ENCODE measurements at regions not wholly inside any gene's neighbourhood (a gene's known extent, or its start where the extent isn't known, plus 50 kb on each side); places are given as distances from the start of the nearest gene placed in this dataset.

DNA sequence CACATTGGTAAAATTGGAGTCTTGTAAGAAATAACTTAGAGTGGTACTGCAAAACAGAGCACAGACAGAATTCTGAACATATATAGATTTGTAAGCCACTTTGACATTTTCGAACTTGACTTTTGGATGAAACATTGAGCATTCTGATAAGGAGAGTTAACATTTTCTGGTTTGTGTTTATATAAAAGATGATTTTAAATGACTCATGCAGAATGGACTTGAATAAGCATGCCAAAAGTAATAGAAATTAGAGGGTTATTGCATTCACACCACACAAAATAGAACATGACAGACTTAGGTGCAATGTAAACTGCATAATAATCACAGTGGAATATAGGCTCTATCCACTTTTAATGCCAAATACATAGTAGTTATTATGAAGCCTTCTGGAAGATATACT lies 507.0 kb downstream of the DACH1 start:
- TF ChIP-seq, protein P1, sequence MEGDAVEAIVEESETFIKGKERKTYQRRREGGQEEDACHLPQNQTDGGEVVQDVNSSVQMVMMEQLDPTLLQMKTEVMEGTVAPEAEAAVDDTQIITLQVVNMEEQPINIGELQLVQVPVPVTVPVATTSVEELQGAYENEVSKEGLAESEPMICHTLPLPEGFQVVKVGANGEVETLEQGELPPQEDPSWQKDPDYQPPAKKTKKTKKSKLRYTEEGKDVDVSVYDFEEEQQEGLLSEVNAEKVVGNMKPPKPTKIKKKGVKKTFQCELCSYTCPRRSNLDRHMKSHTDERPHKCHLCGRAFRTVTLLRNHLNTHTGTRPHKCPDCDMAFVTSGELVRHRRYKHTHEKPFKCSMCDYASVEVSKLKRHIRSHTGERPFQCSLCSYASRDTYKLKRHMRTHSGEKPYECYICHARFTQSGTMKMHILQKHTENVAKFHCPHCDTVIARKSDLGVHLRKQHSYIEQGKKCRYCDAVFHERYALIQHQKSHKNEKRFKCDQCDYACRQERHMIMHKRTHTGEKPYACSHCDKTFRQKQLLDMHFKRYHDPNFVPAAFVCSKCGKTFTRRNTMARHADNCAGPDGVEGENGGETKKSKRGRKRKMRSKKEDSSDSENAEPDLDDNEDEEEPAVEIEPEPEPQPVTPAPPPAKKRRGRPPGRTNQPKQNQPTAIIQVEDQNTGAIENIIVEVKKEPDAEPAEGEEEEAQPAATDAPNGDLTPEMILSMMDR (conservative IDR thresholded peaks at IDR 0.05): no peak
- TF ChIP-seq EZH2 (IDR thresholded peaks at IDR 0.05; ENCODE audit: low read depth): no peak

Data from PC-9 (cell line).